ENCODE measurements at regions not wholly inside any gene's neighbourhood (a gene's known extent, or its start where the extent isn't known, plus 50 kb on each side); places are given as distances from the start of the nearest gene placed in this dataset.

DNA sequence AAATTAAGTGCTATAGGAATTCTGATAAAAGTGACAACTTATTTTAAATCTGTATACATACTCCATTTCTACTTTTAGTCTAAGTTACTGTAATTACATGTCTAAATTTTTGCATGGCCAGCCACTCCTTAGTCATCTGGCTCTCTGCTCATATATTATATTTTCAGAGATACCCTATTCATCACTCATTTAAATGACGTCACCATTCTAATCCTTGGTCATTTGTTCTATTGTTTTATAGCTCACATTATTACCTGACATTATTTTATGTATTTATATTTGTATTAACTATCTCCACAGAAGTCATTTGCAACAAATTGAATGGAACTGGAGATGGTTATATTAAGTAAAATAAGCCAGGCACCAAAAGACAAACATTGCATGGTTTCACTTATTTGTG, 179.6 kb upstream of the CXorf51A start:
- 80% methylated on average over 1 of the region's 1 CpG; no CpG with 5 or more reads in 1 of the 2 experiments for WGBS, 2 experiments (ENCODE audit: insufficient coverage in 1 of 2, insufficient read length in 1 of 2)
- H3K27ac ChIP-seq (ENCODE audit: low read depth, low read length) = no peak overlapping the region
- peaks cover 27% of the 10 kb centered on the region for H3K9me3 Mint-ChIP-seq

DNA sequence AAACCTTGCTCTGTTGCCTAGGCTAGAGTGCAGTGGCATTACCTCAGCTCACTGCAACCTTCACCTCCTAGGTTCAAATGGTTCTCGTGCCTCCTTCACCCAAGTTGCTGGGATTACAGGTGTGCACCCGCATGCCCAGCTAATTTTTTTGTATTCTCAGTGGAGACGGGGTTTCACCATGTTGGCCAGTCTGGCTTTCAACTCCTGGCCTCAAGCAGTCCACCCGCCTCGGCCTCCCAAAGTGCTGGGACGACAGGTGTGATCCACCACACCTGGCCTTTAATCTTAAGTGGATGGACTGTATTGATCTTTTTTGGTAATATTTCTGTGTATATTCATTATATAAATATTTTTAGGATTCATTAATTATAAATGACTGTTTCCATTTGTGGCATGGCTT, 158.7 kb upstream of the CXorf51A start:
- H3K4me1 ChIP-seq (ENCODE audit: control insufficient read depth, insufficient read depth, low read length) = no peaks in the 10 kb centered on the region
- DNase-seq = no peak
- no peaks in the 10 kb centered on the region for H3K27me3 ChIP-seq (ENCODE audit: control insufficient read depth, insufficient read depth, low read length, poor library complexity, severe bottlenecking)
- no peaks in the 10 kb centered on the region for H3K9me3 ChIP-seq (ENCODE audit: control insufficient read depth, low read length)
- H3K9ac ChIP-seq (ENCODE audit: extremely low read depth, low read length, poor library complexity, severe bottlenecking) = no peak overlapping the region
- 86% methylated on average over 6 of the region's 6 CpGs; no CpG with 5 or more reads in 1 of the 2 experiments for WGBS, 2 experiments (ENCODE audit: insufficient coverage in 1 of 2, insufficient read length in 1 of 2)
- Mint-ChIP-seq H3K36me3 (ENCODE audit: low read depth) (no peaks in the 10 kb centered on the region), H3K4me3 (no peak overlapping the region), H3K9me3 (peaks cover 24% of the 10 kb centered on the region), H3K27ac (no peak overlapping the region), H3K4me1 (no peaks in the 10 kb centered on the region), H3K27me3 (ENCODE audit: insufficient read depth) (no peaks in the 10 kb centered on the region)
- no peak overlapping the region for H3K27ac ChIP-seq (ENCODE audit: low read depth, low read length)
- TF ChIP-seq, protein P1, sequence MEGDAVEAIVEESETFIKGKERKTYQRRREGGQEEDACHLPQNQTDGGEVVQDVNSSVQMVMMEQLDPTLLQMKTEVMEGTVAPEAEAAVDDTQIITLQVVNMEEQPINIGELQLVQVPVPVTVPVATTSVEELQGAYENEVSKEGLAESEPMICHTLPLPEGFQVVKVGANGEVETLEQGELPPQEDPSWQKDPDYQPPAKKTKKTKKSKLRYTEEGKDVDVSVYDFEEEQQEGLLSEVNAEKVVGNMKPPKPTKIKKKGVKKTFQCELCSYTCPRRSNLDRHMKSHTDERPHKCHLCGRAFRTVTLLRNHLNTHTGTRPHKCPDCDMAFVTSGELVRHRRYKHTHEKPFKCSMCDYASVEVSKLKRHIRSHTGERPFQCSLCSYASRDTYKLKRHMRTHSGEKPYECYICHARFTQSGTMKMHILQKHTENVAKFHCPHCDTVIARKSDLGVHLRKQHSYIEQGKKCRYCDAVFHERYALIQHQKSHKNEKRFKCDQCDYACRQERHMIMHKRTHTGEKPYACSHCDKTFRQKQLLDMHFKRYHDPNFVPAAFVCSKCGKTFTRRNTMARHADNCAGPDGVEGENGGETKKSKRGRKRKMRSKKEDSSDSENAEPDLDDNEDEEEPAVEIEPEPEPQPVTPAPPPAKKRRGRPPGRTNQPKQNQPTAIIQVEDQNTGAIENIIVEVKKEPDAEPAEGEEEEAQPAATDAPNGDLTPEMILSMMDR (conservative IDR thresholded peaks at IDR 0.05) = no peak
- H3K4me3 ChIP-seq (ENCODE audit: low read length) = no peak overlapping the region
- H3K36me3 ChIP-seq (ENCODE audit: control insufficient read depth, insufficient read depth, low read length) = no peaks in the 10 kb centered on the region

More for the DNA sequence above, 179.6 kb upstream of the CXorf51A start:
- no peaks in the 10 kb centered on the region for H3K36me3 ChIP-seq (ENCODE audit: control insufficient read depth, insufficient read depth, low read length)
- no peak overlapping the region for H3K9ac ChIP-seq (ENCODE audit: extremely low read depth, low read length, poor library complexity, severe bottlenecking)
- H3K36me3 Mint-ChIP-seq (ENCODE audit: low read depth) = no peaks in the 10 kb centered on the region
- no peak overlapping the region for H3K4me3 ChIP-seq (ENCODE audit: low read length)
- H3K4me3 Mint-ChIP-seq = no peak overlapping the region
- no peaks in the 10 kb centered on the region for H3K9me3 ChIP-seq (ENCODE audit: control insufficient read depth, low read length)
- no peaks in the 10 kb centered on the region for H3K4me1 ChIP-seq (ENCODE audit: control insufficient read depth, insufficient read depth, low read length)
- TF ChIP-seq, protein P1 (conservative IDR thresholded peaks at IDR 0.05) = no peak
- no peak overlapping the region for H3K27ac Mint-ChIP-seq
- no peaks in the 10 kb centered on the region for H3K4me1 Mint-ChIP-seq
- no peaks in the 10 kb centered on the region for H3K27me3 Mint-ChIP-seq (ENCODE audit: insufficient read depth)
- no peak for DNase-seq
- H3K27me3 ChIP-seq (ENCODE audit: control insufficient read depth, insufficient read depth, low read length, poor library complexity, severe bottlenecking) = no peaks in the 10 kb centered on the region

- H3K27me3 ChIP-seq (ENCODE audit: control insufficient read depth, insufficient read depth, low read length, poor library complexity, severe bottlenecking) = no peaks in the 10 kb centered on the region
- no peaks in the 10 kb centered on the region for H3K4me1 ChIP-seq (ENCODE audit: control insufficient read depth, insufficient read depth, low read length)
- WGBS, 2 experiments (ENCODE audit: insufficient coverage in 1 of 2, insufficient read length in 1 of 2) = 80 to 83% methylated on average over 1 to 2 of the region's 3 CpGs
- H3K9ac ChIP-seq (ENCODE audit: extremely low read depth, low read length, poor library complexity, severe bottlenecking) = no peak overlapping the region
- H3K27ac ChIP-seq (ENCODE audit: low read depth, low read length) = no peak overlapping the region
- Mint-ChIP-seq H3K4me3 (no peak overlapping the region), H3K9me3 (peaks cover 36% of the 10 kb centered on the region), H3K4me1 (no peaks in the 10 kb centered on the region), H3K36me3 (ENCODE audit: low read depth) (no peaks in the 10 kb centered on the region), H3K27me3 (ENCODE audit: insufficient read depth) (no peaks in the 10 kb centered on the region), H3K27ac (no peak overlapping the region)
- no peaks in the 10 kb centered on the region for H3K36me3 ChIP-seq (ENCODE audit: control insufficient read depth, insufficient read depth, low read length)
- H3K4me3 ChIP-seq (ENCODE audit: low read length) = no peak overlapping the region
- TF ChIP-seq, protein P1 (conservative IDR thresholded peaks at IDR 0.05) = no peak
- H3K9me3 ChIP-seq (ENCODE audit: control insufficient read depth, low read length) = no peaks in the 10 kb centered on the region
- no peak for DNase-seq
Observed at GRCh38 chrX:146967306-146967705, 152.8 kb upstream of the CXorf51A start.

Data from endodermal cell (in vitro differentiated cells).